ENCODE measurements at regions not wholly inside any gene's neighbourhood (a gene's known extent, or its start where the extent isn't known, plus 50 kb on each side); places are given as distances from the start of the nearest gene placed in this dataset.

DNA sequence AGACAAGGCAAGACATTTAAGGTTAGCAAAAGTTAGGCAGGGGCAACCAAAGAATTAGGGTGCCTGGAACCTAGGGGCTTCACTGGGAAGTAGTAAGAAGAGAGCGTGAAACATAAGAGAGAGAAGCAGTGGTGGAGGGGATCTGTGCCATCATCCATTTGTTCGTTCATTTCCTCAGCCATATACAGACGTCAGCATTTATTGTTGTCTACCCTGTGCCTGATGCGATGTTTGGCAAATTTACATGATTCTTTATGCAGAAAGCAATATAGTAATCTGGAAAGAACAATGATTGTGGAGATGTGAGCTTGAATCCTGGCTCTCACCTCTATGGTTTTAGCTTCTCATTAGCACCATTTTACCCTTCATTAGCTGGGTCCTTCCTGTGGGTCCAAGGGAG is 477.5 kb upstream of the MPDZ start:
- no peak overlapping the region for H3K4me3 ChIP-seq (ENCODE audit: low read depth, low read length)

DNA sequence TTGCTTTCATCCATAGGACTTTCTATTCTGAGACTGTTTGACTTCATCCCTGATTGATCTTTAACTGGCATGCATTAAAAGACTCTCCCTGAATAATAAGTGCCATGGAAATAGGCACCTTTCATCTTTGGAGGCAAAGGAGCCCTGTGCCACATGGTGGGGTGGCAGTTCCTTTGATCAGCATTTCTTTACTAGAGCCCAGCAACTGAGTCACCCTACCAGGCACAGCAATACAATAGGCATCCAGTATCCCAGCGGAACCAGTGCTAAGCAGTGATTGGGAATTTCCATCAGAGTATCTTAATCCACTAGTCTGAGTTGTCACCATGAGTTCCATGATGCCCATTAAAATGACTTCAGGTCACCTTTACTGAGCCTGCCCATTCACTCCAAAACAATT is 476.1 kb upstream of the MPDZ start:
- H3K4me3 ChIP-seq (ENCODE audit: low read depth, low read length): no peak overlapping the region
- TF ChIP-seq, protein P1, sequence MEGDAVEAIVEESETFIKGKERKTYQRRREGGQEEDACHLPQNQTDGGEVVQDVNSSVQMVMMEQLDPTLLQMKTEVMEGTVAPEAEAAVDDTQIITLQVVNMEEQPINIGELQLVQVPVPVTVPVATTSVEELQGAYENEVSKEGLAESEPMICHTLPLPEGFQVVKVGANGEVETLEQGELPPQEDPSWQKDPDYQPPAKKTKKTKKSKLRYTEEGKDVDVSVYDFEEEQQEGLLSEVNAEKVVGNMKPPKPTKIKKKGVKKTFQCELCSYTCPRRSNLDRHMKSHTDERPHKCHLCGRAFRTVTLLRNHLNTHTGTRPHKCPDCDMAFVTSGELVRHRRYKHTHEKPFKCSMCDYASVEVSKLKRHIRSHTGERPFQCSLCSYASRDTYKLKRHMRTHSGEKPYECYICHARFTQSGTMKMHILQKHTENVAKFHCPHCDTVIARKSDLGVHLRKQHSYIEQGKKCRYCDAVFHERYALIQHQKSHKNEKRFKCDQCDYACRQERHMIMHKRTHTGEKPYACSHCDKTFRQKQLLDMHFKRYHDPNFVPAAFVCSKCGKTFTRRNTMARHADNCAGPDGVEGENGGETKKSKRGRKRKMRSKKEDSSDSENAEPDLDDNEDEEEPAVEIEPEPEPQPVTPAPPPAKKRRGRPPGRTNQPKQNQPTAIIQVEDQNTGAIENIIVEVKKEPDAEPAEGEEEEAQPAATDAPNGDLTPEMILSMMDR (IDR thresholded peaks at IDR 0.05; ENCODE audit: borderline replicate concordance, insufficient read depth, low read depth, low read length): no peak

More for the DNA sequence above, 477.5 kb upstream of the MPDZ start:
- TF ChIP-seq, protein P1 (IDR thresholded peaks at IDR 0.05; ENCODE audit: borderline replicate concordance, insufficient read depth, low read depth, low read length): no peak

DNA sequence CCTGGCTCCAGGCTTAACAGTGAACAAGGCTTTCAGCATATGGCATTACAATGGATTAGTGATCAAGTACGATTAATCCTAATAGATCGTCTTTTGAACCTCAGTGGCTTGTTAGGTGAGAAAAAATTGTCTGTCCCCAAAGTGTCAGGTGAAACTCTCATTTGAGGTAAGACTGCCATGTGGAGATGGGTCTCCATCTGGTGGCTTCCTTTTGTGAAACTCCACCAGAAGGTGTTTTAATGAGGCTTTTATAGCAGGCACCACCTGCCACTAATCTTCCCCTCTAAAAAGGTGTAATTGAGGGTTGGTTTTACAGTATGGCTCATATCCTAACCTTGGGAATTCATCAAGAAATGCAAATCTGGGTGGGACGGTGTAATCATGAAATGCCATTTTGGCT is 471.1 kb upstream of the MPDZ start:
- TF ChIP-seq, protein P1 (IDR thresholded peaks at IDR 0.05; ENCODE audit: borderline replicate concordance, insufficient read depth, low read depth, low read length): no peak
- H3K4me3 ChIP-seq (ENCODE audit: low read depth, low read length): no peak overlapping the region

DNA sequence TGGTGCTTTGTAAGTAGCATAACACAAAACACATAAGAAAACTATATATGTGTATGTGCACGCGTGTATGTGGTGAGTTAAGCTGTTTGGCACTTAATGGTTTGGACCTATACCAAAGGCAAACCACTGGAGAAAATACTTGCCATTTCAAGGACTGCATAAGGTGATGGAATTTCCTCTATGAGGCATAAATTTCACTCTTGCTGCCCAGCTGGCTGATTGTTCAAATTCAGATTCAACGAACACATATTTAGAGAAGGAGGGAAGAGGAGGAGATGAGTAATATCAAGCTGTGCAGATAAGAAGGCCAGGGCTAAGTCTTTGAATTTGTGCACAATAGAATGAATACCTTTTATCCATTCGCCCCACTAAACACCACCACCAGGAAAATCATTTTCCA is 470.6 kb upstream of the MPDZ start:
- TF ChIP-seq, protein P1 (IDR thresholded peaks at IDR 0.05; ENCODE audit: borderline replicate concordance, insufficient read depth, low read depth, low read length): no peak
- H3K4me3 ChIP-seq (ENCODE audit: low read depth, low read length): no peak overlapping the region

DNA sequence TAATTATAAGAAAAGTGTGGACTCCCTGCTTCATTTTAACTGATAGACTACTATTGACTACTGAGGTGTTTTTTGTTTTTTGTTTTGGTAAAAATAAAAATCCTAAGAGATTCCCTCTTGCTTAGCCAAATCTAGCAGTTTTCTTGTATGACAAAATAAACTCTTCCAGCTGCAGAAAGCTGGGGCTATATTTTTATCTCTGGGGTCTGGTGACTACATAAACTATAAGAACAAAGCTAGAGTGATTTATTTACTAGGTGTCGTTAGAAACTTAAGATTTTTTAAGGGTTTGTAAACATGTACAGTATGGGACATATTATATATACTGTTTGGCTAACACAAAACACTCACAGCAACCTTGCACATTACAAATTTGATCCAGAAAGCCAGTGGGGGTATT is 467.4 kb upstream of the MPDZ start:
- TF ChIP-seq, protein P1 (IDR thresholded peaks at IDR 0.05; ENCODE audit: borderline replicate concordance, insufficient read depth, low read depth, low read length): no peak
- H3K4me3 ChIP-seq (ENCODE audit: low read depth, low read length): no peak overlapping the region

DNA sequence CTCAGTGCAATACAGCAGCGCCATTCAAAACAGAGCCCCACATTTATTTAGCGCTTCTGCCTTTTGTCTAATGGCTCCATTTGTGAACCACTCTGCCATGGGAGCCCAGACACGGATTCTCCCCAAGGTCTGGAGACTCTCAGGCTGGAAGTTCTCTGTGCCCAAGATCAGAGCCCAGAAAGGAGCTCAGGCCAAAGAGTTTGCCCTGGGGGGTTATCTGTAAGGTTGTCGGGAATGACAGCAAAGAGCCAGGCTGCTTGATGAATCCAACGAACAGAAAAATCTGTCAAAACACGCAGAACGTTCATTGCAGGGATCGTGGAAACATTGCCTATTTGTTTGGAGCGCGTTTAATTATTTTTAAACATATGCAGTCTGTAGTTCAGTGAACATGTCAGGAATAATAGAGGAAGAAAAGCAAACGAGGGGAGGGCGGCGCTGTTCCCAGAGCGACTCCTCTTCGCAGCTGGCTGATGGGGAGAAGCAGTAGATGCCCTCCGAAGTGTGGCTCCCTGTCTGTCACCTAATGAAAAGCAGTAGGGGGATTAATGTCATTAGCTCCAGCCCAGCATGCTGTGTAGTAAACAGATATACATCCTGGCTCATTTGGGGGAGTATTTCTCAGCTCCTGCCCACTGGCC is 464.9 kb upstream of the MPDZ start:
- TF ChIP-seq, protein P1 (IDR thresholded peaks at IDR 0.05; ENCODE audit: borderline replicate concordance, insufficient read depth, low read depth, low read length): no peak

DNA sequence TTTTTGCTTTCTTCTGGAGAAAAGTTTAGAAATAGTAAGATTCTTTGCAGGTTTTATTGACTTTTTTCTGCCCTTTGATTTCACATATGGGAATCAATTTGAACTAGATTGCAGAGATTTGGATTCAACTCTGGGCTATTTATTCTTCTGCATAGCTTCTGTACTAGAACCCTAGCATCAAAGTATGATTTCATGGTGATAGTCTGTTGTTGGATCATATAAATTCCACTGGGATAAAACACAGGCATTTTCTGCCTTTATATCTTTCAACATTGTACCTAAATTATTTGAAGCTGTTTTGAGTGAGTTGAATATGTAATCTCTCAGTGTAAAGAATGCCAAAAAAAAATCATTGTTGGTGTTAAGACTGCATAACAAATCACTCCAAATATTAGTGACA is 458.4 kb upstream of the MPDZ start:
- H3K4me3 ChIP-seq (ENCODE audit: low read depth, low read length): no peak overlapping the region
- TF ChIP-seq, protein P1 (IDR thresholded peaks at IDR 0.05; ENCODE audit: borderline replicate concordance, insufficient read depth, low read depth, low read length): no peak

More for the DNA sequence above, 464.9 kb upstream of the MPDZ start:
- no peak overlapping the region for H3K4me3 ChIP-seq (ENCODE audit: low read depth, low read length)
